ENCODE measurements at regions not wholly inside any gene's neighbourhood (a gene's known extent, or its start where the extent isn't known, plus 50 kb on each side); places are given as distances from the start of the nearest gene placed in this dataset.

GRCh38 chr14:84579292-84579691, 950.7 kb upstream of the FLRT2 start:
- Histone ChIP-seq H3K4me3 (ENCODE audit: low read depth in 2 of 2, low read length in 2 of 2) (no peak overlapping the region), H3K4me1 (ENCODE audit: control insufficient read depth, insufficient read depth, low read length) (no peaks in the 10 kb centered on the region), H3K27ac (ENCODE audit: low read length) (no peak overlapping the region), H3K9me3 (ENCODE audit: control insufficient read depth, insufficient read depth, low read depth, low read length) (no peaks in the 10 kb centered on the region), H3K27me3 (ENCODE audit: control insufficient read depth, insufficient read depth, low read length) (no peaks in the 10 kb centered on the region), H3K36me3 (ENCODE audit: control insufficient read depth, insufficient read depth, low read length) (no peaks in the 10 kb centered on the region)
- ChIA-PET CTCF (no interaction called here), POLR2A (no interaction called here)
- no peak for DNase-seq (ENCODE audit: low read depth, low spot score)
- no peak for TF ChIP-seq REST (IDR thresholded peaks at IDR 0.05; ENCODE audit: insufficient read depth in 1 of 2, low read depth in 2 of 2, low read length in 1 of 2)
- no peak for TF ChIP-seq TCF7L2 (IDR thresholded peaks at IDR 0.05; ENCODE audit: low read depth, low read length)
- TF ChIP-seq CTCF (IDR thresholded peaks at IDR 0.05), result no peak
- no peak for TF ChIP-seq POLR2AphosphoS5 (IDR thresholded peaks at IDR 0.05; ENCODE audit: low read depth, low read length)
- TF ChIP-seq SIN3A (IDR thresholded peaks at IDR 0.05; ENCODE audit: borderline replicate concordance, insufficient read depth, low read depth, low read length), result no peak
- no peak for ATAC-seq
- in situ Hi-C loops (cut with HindIII; ENCODE audit: low pct_unique_long_range_greater_than_20kb, low sequenced_read_pairs) (no loop called here), intact Hi-C loops (cut with micrococcal nuclease; ENCODE audit: unreplicated experiment) (no loop called here)
- no TSS peak for BruUV-seq (replicated peaks)

- Histone ChIP-seq H3K36me3 (ENCODE audit: control insufficient read depth, insufficient read depth, low read length) (no peaks in the 10 kb centered on the region), H3K4me1 (ENCODE audit: control insufficient read depth, insufficient read depth, low read length) (no peaks in the 10 kb centered on the region), H3K4me3 (ENCODE audit: low read depth in 2 of 2, low read length in 2 of 2) (no peak overlapping the region), H3K27me3 (ENCODE audit: control insufficient read depth, insufficient read depth, low read length) (no peaks in the 10 kb centered on the region), H3K9me3 (ENCODE audit: control insufficient read depth, insufficient read depth, low read depth, low read length) (no peaks in the 10 kb centered on the region), H3K27ac (ENCODE audit: low read length) (no peak overlapping the region)
- BruUV-seq (replicated peaks), result no TSS peak
- ATAC-seq (no peak), DNase-seq (ENCODE audit: low read depth, low spot score) (no peak)
- TF ChIP-seq CTCF (IDR thresholded peaks at IDR 0.05), result no peak
- TF ChIP-seq TCF7L2 (IDR thresholded peaks at IDR 0.05; ENCODE audit: low read depth, low read length), result no peak
- TF ChIP-seq SIN3A (IDR thresholded peaks at IDR 0.05; ENCODE audit: borderline replicate concordance, insufficient read depth, low read depth, low read length), result no peak
- TF ChIP-seq REST (IDR thresholded peaks at IDR 0.05; ENCODE audit: insufficient read depth in 1 of 2, low read depth in 2 of 2, low read length in 1 of 2), result no peak
- no peak for TF ChIP-seq POLR2AphosphoS5 (IDR thresholded peaks at IDR 0.05; ENCODE audit: low read depth, low read length)
- intact Hi-C loops (cut with micrococcal nuclease; ENCODE audit: unreplicated experiment) (no loop called here), in situ Hi-C loops (cut with HindIII; ENCODE audit: low pct_unique_long_range_greater_than_20kb, low sequenced_read_pairs) (no loop called here)
- POLR2A ChIA-PET, result no interaction called here
- CTCF ChIA-PET, result no interaction called here
Observed at GRCh38 chr14:84581041-84581440, 948.9 kb upstream of the FLRT2 start.
